MM.1S (cell line): ENCODE measurements at regions not wholly inside any gene's neighbourhood (a gene's known extent, or its start where the extent isn't known, plus 50 kb on each side); places are given as distances from the start of the nearest gene placed in this dataset.

Experiments used
- DNase-seq: peaks from one replicate; pipeline ENCODE4 v3.0.0-alpha.2; 2015
- H2AFZ ChIP-seq: fragments of 300-600 bp; sonication (generic); 2 replicates; pipeline ENCODE4 v1.6.0; 2016; ENCODE audit warnings: antibody characterized with exemption, low read length
- H3F3A ChIP-seq: fragments of 300-600 bp; sonication (generic); 2 replicates; pipeline ENCODE4 v1.6.1; 2016; ENCODE audit warnings: mild to moderate bottlenecking, antibody characterized with exemption, low read length, moderate library complexity, mixed read lengths; ENCODE audit not compliant: insufficient read depth
- H3K27ac ChIP-seq: fragments of 300-600 bp; sonication (generic); 2 replicates; pipeline ENCODE4 v1.5.1; 2016; ENCODE audit warnings: mild to moderate bottlenecking, low read length
- H3K27me3 ChIP-seq: fragments of 300-600 bp; sonication (generic); replicated peaks from 2 replicates; pipeline ENCODE4 v1.6.0; 2016; ENCODE audit warnings: low read length; ENCODE audit not compliant: insufficient read depth
- H3K36me3 ChIP-seq: fragments of 300-600 bp; sonication (generic); replicated peaks from 2 replicates; pipeline ENCODE4 v1.6.1; 2016; ENCODE audit warnings: mild to moderate bottlenecking, low read length, mixed read lengths; ENCODE audit not compliant: insufficient read depth
- H3K4me1 ChIP-seq: fragments of 300-600 bp; sonication (generic); 2 replicates; pipeline ENCODE4 v1.6.1; 2016; ENCODE audit warnings: low read length, mixed read lengths
- H3K4me2 ChIP-seq: fragments of 300-600 bp; sonication (generic); 2 replicates; pipeline ENCODE4 v1.6.0; 2016; ENCODE audit warnings: low read depth, low read length
- H3K4me3 ChIP-seq: fragments of 300-600 bp; sonication (generic); 2 replicates; pipeline ENCODE4 v1.5.1; 2016; ENCODE audit warnings: low read length, mixed read lengths
- H3K79me2 ChIP-seq: fragments of 300-600 bp; sonication (generic); 2 replicates; pipeline ENCODE4 v1.6.1; 2016; ENCODE audit warnings: mixed run types, low read length, mixed read lengths
- H3K9ac ChIP-seq: fragments of 300-600 bp; sonication (generic); 2 replicates; pipeline ENCODE4 v1.6.1; 2016; ENCODE audit warnings: low read length, mixed read lengths
- H3K9me2 ChIP-seq: fragments of 300-600 bp; sonication (generic); replicated peaks from 2 replicates; pipeline ENCODE4 v1.6.1; 2016; ENCODE audit warnings: mild to moderate bottlenecking, low read length, mixed read lengths; ENCODE audit not compliant: insufficient read depth
- H3K9me3 ChIP-seq: fragments of 300-600 bp; sonication (generic); replicated peaks from 2 replicates; pipeline ENCODE4 v1.6.1; 2016; ENCODE audit warnings: mild to moderate bottlenecking, low read length, mixed read lengths; ENCODE audit not compliant: insufficient read depth
- H4K20me1 ChIP-seq: fragments of 300-600 bp; sonication (generic); 2 replicates; pipeline ENCODE4 v1.6.1; 2016; ENCODE audit warnings: mild to moderate bottlenecking, low read length, moderate library complexity, mixed read lengths; ENCODE audit not compliant: insufficient read depth
- CTCF ChIP-seq: fragments of 300-600 bp; sonication (generic); IDR thresholded peaks from 2 replicates; pipeline ENCODE4 v1.5.1; 2016; ENCODE audit warnings: antibody characterized with exemption, low read length, mixed read lengths
- EZH2 ChIP-seq: fragments of 300-600 bp; sonication (generic); optimal IDR thresholded peaks from 2 replicates; pipeline ENCODE3; 2017; ENCODE audit warnings: low read depth, mild to moderate bottlenecking, antibody characterized with exemption, low read length, mixed read lengths
- EZH2phosphoT487 ChIP-seq: fragments of 300-600 bp; sonication (generic); IDR thresholded peaks from 2 replicates; pipeline ENCODE4 v1.6.1; 2018; ENCODE audit warnings: antibody characterized with exemption, low read length

- Histone ChIP-seq H2AFZ (no peak overlapping the region), H3K9me3 (no peaks in the 10 kb centered on the region), H3K4me2 (peak overlapping the region; percentile 23; the same call in 1 of the 2 replicates), H3K27me3 (no peaks in the 10 kb centered on the region), H3K27ac (no peak overlapping the region), H3F3A (no peaks in the 10 kb centered on the region), H3K4me3 (no peak overlapping the region), H3K9me2 (no peaks in the 10 kb centered on the region), H3K4me1 (no peaks in the 10 kb centered on the region), H3K9ac (no peak overlapping the region), H3K36me3 (no peaks in the 10 kb centered on the region), H3K79me2 (no peaks in the 10 kb centered on the region), H4K20me1 (no peaks in the 10 kb centered on the region)
- DNase-seq, result peak; percentile 15
- TF ChIP-seq EZH2, result no peak
- no peak for TF ChIP-seq EZH2phosphoT487
- peak; percentile 39 for TF ChIP-seq CTCF
Observed at GRCh38 chr14:22122227-22122818, 448.7 kb upstream of the OR4E1 start.

- H3K9me2 ChIP-seq, result no peaks in the 10 kb centered on the region
- H3K79me2 ChIP-seq, result no peaks in the 10 kb centered on the region
- H3K36me3 ChIP-seq, result no peaks in the 10 kb centered on the region
- no peak overlapping the region for H3K27ac ChIP-seq
- H3K9me3 ChIP-seq, result no peaks in the 10 kb centered on the region
- no peak overlapping the region for H2AFZ ChIP-seq
- no peaks in the 10 kb centered on the region for H3K27me3 ChIP-seq
- H3K9ac ChIP-seq, result no peak overlapping the region
- H3K4me3 ChIP-seq, result no peak overlapping the region
- H3K4me1 ChIP-seq, result no peaks in the 10 kb centered on the region
- H3F3A ChIP-seq, result no peaks in the 10 kb centered on the region
- H4K20me1 ChIP-seq, result no peaks in the 10 kb centered on the region
- no peak for DNase-seq
- TF ChIP-seq CTCF (no peak), EZH2 (no peak), EZH2phosphoT487 (no peak)
- H3K4me2 ChIP-seq, result no peak overlapping the region
Observed at GRCh38 chr14:22118899-22119477, 445.4 kb upstream of the OR4E1 start.

- Histone ChIP-seq H3K79me2 (no peaks in the 10 kb centered on the region), H3K9ac (no peak overlapping the region), H3K4me1 (no peaks in the 10 kb centered on the region), H3K27me3 (no peaks in the 10 kb centered on the region), H2AFZ (no peak overlapping the region), H3K4me2 (no peak overlapping the region), H3K9me2 (no peaks in the 10 kb centered on the region), H3K4me3 (no peak overlapping the region), H4K20me1 (no peaks in the 10 kb centered on the region), H3F3A (no peaks in the 10 kb centered on the region), H3K36me3 (no peaks in the 10 kb centered on the region), H3K9me3 (no peaks in the 10 kb centered on the region), H3K27ac (no peak overlapping the region)
- TF ChIP-seq EZH2phosphoT487, result no peak
- TF ChIP-seq EZH2, result no peak
- TF ChIP-seq CTCF, result no peak
- DNase-seq, result no peak
Observed at GRCh38 chr14:22113401-22113800, 439.8 kb upstream of the OR4E1 start.
